ENCODE measurements at regions not wholly inside any gene's neighbourhood (a gene's known extent, or its start where the extent isn't known, plus 50 kb on each side); places are given as distances from the start of the nearest gene placed in this dataset.

DNA sequence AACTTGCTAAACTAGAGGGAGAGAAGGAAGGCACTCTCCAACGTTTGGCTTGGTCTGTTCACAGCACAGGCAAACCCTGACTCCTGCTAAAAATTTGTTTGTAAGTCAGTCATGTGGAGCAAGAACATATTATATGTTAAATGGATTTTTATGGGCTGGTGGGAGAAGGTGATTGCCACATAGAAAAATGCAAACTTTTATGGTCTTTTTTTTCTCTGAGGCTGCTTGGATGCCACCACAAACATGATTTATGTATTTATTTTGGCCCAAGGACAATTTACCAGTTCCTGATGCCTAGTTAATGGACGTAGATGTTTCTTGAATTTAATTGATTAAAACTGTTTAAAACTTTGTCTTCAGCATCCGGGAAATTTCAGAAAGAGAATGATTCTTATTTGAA is 274.2 kb upstream of the MYOCD start:
- no peak for DNase-seq
- H4K20me1 ChIP-seq (ENCODE audit: insufficient read depth, low read depth, low read length): no peaks in the 10 kb centered on the region
- H3K27ac ChIP-seq (ENCODE audit: low read length): no peak overlapping the region

DNA sequence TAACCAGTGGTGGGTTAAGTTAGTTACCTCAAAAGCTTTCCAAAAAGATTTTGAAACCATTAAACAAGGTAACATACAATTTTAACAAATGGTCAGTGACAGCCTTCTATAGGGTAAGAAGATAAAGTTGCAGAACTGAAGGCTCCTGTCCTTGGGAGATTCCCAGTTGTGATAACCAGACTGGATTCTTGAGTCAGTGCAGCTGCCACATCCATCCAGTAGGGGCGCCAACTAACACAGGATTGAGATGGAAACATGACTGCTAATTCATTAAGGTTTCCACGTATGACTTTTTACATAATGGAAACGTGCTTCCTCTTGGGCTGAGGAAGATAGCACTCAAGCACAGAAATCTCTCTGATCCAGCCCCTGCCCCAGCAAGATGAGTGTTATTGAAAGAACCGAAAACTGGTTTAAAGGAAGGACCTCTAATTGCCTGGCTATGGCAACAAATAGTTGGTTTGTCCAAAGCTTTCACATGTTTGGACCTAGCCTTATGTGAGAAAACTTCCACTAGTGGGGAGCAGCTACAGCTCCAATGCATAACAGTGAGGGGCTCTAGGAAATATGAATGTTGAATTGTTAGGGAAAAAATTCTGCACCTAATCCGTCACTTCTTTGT is 269.8 kb upstream of the MYOCD start:
- Histone ChIP-seq H3K36me3 (ENCODE audit: insufficient read depth, low read length) (no peaks in the 10 kb centered on the region), H3K79me2 (ENCODE audit: low read length) (no peaks in the 10 kb centered on the region), H3K4me1 (ENCODE audit: low read length) (no peaks in the 10 kb centered on the region), H3K4me3 (ENCODE audit: low read length) (no peak overlapping the region), H3K9ac (ENCODE audit: low read length) (no peak overlapping the region), H3K4me2 (ENCODE audit: low read depth, low read length, poor library complexity, severe bottlenecking) (no peak overlapping the region), H3K27me3 (ENCODE audit: low read length) (no peaks in the 10 kb centered on the region), H3K27ac (ENCODE audit: low read length) (no peak overlapping the region), H3K9me3 (ENCODE audit: low read length) (no peaks in the 10 kb centered on the region), H4K20me1 (ENCODE audit: insufficient read depth, low read depth, low read length) (no peaks in the 10 kb centered on the region), H2AFZ (ENCODE audit: low read length) (no peak overlapping the region), H3K9me2 (replicated peaks; ENCODE audit: insufficient read depth, low read length) (no peaks in the 10 kb centered on the region)
- DNase-seq: peak; percentile 67

More for the DNA sequence above, 274.2 kb upstream of the MYOCD start:
- H3K36me3 ChIP-seq (ENCODE audit: insufficient read depth, low read length): no peaks in the 10 kb centered on the region
- H3K9me2 ChIP-seq (replicated peaks; ENCODE audit: insufficient read depth, low read length): no peaks in the 10 kb centered on the region
- H3K27me3 ChIP-seq (ENCODE audit: low read length): no peaks in the 10 kb centered on the region
- H3K9me3 ChIP-seq (ENCODE audit: low read length): no peaks in the 10 kb centered on the region
- no peak overlapping the region for H3K4me2 ChIP-seq (ENCODE audit: low read depth, low read length, poor library complexity, severe bottlenecking)
- no peaks in the 10 kb centered on the region for H3K79me2 ChIP-seq (ENCODE audit: low read length)
- no peak overlapping the region for H3K4me3 ChIP-seq (ENCODE audit: low read length)
- no peak overlapping the region for H2AFZ ChIP-seq (ENCODE audit: low read length)
- no peaks in the 10 kb centered on the region for H3K4me1 ChIP-seq (ENCODE audit: low read length)
- no peak overlapping the region for H3K9ac ChIP-seq (ENCODE audit: low read length)

DNA sequence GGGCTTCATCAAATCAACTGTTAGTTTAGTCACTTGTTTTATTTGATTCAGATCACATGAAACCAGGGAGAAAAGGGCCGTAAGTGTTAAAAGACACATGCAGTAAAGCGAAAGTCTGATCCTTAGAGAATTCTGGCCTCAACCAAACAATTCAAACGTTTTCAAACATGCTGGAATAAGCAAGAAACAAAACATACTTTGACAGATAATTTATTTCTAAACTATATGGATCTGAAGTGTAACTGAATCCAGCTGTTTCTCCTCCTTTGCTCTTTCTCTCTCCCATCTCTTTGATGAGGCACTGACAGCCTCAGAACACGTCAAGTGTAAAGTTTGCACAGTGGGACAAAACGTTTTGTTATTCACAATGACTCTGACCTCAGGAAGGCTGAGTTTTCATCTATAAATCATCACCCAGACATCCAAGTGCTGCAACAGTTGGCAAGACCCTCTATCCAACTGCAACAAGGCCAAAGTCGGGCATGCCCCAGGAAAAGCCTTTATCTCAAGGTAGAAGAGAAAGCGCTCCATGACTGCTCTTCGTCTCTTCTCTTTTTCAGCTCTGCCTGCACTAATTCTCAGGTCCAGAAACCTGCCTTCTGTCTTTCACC is 267.1 kb upstream of the MYOCD start:
- no peaks in the 10 kb centered on the region for H3K79me2 ChIP-seq (ENCODE audit: low read length)
- no peak overlapping the region for H3K4me3 ChIP-seq (ENCODE audit: low read length)
- no peaks in the 10 kb centered on the region for H3K27me3 ChIP-seq (ENCODE audit: low read length)
- no peaks in the 10 kb centered on the region for H3K9me2 ChIP-seq (replicated peaks; ENCODE audit: insufficient read depth, low read length)
- no peak overlapping the region for H2AFZ ChIP-seq (ENCODE audit: low read length)
- H3K9ac ChIP-seq (ENCODE audit: low read length): no peak overlapping the region
- no peak for DNase-seq
- no peaks in the 10 kb centered on the region for H3K9me3 ChIP-seq (ENCODE audit: low read length)
- H3K27ac ChIP-seq (ENCODE audit: low read length): no peak overlapping the region
- no peaks in the 10 kb centered on the region for H4K20me1 ChIP-seq (ENCODE audit: insufficient read depth, low read depth, low read length)
- no peaks in the 10 kb centered on the region for H3K36me3 ChIP-seq (ENCODE audit: insufficient read depth, low read length)
- H3K4me2 ChIP-seq (ENCODE audit: low read depth, low read length, poor library complexity, severe bottlenecking): no peak overlapping the region
- H3K4me1 ChIP-seq (ENCODE audit: low read length): no peaks in the 10 kb centered on the region

DNA sequence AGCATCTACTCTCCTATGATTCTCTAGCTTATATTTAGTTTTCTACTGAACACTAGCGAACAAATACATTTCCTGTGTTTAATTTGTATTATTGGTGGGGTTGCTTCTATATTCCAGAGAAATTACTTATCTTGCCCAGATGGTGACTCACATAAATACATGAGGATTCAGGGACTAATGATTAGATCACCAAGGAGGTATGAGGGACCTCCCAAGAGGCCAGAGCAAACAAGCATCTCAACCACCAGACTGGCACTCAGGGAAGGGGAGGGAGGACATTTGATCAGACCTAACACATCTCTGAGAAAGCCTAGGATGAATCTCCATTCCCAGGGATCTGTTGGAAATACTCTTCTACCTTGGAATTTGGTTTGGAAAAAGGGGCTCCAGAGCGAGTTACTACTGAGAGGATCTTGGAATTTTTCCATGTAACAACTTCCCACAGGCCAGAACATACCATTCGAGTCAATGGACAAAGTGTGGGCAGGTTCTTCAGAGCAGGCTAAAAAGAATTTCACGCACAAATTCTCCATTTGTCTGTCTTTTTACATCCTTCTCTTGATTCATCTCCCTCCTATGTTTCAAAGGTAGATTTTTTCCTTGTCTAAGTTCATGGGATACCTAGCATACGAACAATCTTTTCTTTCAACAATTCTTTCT is 262.6 kb upstream of the MYOCD start:
- Histone ChIP-seq H3K9me2 (replicated peaks; ENCODE audit: insufficient read depth, low read length) (no peaks in the 10 kb centered on the region), H3K79me2 (ENCODE audit: low read length) (no peaks in the 10 kb centered on the region), H3K4me3 (ENCODE audit: low read length) (no peak overlapping the region), H2AFZ (ENCODE audit: low read length) (no peak overlapping the region), H3K4me1 (ENCODE audit: low read length) (no peaks in the 10 kb centered on the region), H3K9ac (ENCODE audit: low read length) (no peak overlapping the region), H4K20me1 (ENCODE audit: insufficient read depth, low read depth, low read length) (no peaks in the 10 kb centered on the region), H3K9me3 (ENCODE audit: low read length) (no peaks in the 10 kb centered on the region), H3K27me3 (ENCODE audit: low read length) (no peaks in the 10 kb centered on the region), H3K36me3 (ENCODE audit: insufficient read depth, low read length) (no peaks in the 10 kb centered on the region), H3K4me2 (ENCODE audit: low read depth, low read length, poor library complexity, severe bottlenecking) (no peak overlapping the region), H3K27ac (ENCODE audit: low read length) (no peak overlapping the region)
- no peak for DNase-seq

DNA sequence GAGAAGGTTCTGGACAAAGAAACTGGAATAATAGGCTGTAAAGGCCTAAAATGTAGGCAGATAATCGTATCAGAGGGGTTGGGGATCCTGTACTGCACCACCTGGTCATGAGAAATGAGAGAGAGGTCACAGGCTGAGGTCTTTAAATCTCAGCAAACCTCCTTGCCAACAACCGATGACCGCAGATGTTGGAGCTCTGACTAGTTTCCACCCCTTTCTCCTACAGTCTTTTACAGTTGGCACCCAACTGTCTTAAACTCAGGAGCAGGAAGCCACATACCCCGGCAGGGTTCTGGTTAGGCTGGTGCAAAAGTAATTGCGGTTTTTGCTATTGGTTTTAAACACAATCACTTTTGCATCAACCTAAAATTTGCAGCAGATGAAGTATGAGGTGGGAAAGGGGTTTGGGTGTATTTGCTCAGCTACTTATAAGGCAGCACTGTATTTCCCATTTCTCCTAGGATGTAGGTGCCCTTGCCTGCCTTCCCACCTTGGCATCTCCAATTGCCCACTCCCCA is 261.8 kb upstream of the MYOCD start:
- H3K27ac ChIP-seq (ENCODE audit: low read length): no peak overlapping the region
- no peaks in the 10 kb centered on the region for H4K20me1 ChIP-seq (ENCODE audit: insufficient read depth, low read depth, low read length)
- no peaks in the 10 kb centered on the region for H3K36me3 ChIP-seq (ENCODE audit: insufficient read depth, low read length)
- DNase-seq: no peak
- H3K4me1 ChIP-seq (ENCODE audit: low read length): no peaks in the 10 kb centered on the region
- no peak overlapping the region for H2AFZ ChIP-seq (ENCODE audit: low read length)
- H3K27me3 ChIP-seq (ENCODE audit: low read length): no peaks in the 10 kb centered on the region
- no peaks in the 10 kb centered on the region for H3K9me2 ChIP-seq (replicated peaks; ENCODE audit: insufficient read depth, low read length)
- H3K9me3 ChIP-seq (ENCODE audit: low read length): no peaks in the 10 kb centered on the region
- H3K79me2 ChIP-seq (ENCODE audit: low read length): no peaks in the 10 kb centered on the region
- no peak overlapping the region for H3K4me3 ChIP-seq (ENCODE audit: low read length)
- H3K9ac ChIP-seq (ENCODE audit: low read length): no peak overlapping the region
- H3K4me2 ChIP-seq (ENCODE audit: low read depth, low read length, poor library complexity, severe bottlenecking): no peak overlapping the region

DNA sequence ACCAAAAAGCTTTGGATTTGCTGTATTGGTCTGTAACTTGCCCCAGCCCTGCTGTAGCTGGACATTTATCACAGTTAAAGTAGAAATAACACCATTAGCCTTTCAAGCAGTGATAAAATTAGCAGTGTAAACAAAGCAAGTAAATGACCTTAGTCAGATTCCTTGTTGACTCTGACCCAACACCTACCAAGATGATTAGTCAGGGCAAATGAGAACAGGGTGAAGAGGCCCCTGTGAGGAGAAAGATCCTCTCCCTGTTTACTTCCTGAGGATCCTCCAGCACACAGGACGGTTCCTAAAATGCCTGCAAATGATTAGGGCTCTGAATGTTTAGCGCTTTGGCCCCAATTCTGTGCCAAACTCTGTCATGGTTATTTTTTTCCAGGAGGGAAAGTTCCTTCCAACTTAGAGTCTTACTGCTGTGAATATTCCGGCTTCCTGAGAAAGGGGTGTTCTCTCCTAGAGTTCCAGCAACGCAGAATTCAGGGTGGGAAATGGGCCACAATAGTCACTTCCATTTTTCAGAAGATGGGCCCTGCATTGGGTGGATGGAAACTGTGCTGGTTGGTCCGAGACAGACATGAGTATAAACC is 259.0 kb upstream of the MYOCD start:
- Histone ChIP-seq H3K9ac (ENCODE audit: low read length) (no peak overlapping the region), H3K27me3 (ENCODE audit: low read length) (no peaks in the 10 kb centered on the region), H3K4me1 (ENCODE audit: low read length) (no peaks in the 10 kb centered on the region), H3K9me2 (replicated peaks; ENCODE audit: insufficient read depth, low read length) (no peaks in the 10 kb centered on the region), H3K36me3 (ENCODE audit: insufficient read depth, low read length) (no peaks in the 10 kb centered on the region), H4K20me1 (ENCODE audit: insufficient read depth, low read depth, low read length) (no peaks in the 10 kb centered on the region), H3K9me3 (ENCODE audit: low read length) (no peaks in the 10 kb centered on the region), H3K4me3 (ENCODE audit: low read length) (no peak overlapping the region), H3K79me2 (ENCODE audit: low read length) (no peaks in the 10 kb centered on the region), H3K27ac (ENCODE audit: low read length) (no peak overlapping the region), H3K4me2 (ENCODE audit: low read depth, low read length, poor library complexity, severe bottlenecking) (no peak overlapping the region), H2AFZ (ENCODE audit: low read length) (no peak overlapping the region)
- no peak for DNase-seq

DNA sequence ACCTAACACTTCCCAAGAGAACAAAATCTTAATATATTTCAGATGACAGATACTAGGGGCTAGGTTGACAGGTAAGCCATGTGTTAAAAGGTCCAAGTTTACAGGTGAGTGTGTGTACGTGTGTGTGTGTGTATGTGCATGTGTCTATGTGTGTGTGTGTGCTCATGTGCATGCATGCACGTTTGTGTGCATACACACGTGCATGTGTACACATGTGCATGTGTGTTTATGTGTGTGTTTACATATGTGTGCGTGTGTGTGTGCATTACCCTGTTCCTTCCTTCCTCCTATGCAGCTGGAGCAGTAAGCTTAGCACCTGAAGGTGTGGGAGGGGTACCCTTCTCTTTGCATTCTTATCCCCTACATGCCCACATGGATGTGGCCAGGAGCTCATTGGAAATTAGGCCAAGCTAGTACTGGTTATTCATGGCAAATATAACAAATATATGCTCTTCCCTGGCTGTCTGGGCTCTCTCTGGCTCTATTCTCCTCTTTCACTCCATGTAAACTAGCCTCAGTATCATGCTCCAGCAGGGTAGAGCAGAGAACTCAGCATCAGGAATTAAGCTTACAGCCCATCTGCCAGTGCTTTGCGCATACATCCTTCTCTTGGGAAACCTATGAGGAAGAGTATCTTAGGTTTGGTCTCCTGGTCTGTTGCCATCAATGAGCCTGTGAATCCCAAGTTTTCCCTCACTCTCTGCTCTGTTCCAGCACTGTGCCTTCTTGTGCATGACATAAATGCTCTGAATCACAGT is 258.0 kb upstream of the MYOCD start:
- H4K20me1 ChIP-seq (ENCODE audit: insufficient read depth, low read depth, low read length): no peaks in the 10 kb centered on the region
- no peaks in the 10 kb centered on the region for H3K4me1 ChIP-seq (ENCODE audit: low read length)
- no peaks in the 10 kb centered on the region for H3K27me3 ChIP-seq (ENCODE audit: low read length)
- H3K9me3 ChIP-seq (ENCODE audit: low read length): no peaks in the 10 kb centered on the region
- H3K36me3 ChIP-seq (ENCODE audit: insufficient read depth, low read length): no peaks in the 10 kb centered on the region
- H3K79me2 ChIP-seq (ENCODE audit: low read length): no peaks in the 10 kb centered on the region
- no peak overlapping the region for H3K27ac ChIP-seq (ENCODE audit: low read length)
- no peak overlapping the region for H3K4me2 ChIP-seq (ENCODE audit: low read depth, low read length, poor library complexity, severe bottlenecking)
- H3K9ac ChIP-seq (ENCODE audit: low read length): no peak overlapping the region
- no peak overlapping the region for H2AFZ ChIP-seq (ENCODE audit: low read length)
- no peak overlapping the region for H3K4me3 ChIP-seq (ENCODE audit: low read length)
- no peaks in the 10 kb centered on the region for H3K9me2 ChIP-seq (replicated peaks; ENCODE audit: insufficient read depth, low read length)
- DNase-seq: no peak

DNA sequence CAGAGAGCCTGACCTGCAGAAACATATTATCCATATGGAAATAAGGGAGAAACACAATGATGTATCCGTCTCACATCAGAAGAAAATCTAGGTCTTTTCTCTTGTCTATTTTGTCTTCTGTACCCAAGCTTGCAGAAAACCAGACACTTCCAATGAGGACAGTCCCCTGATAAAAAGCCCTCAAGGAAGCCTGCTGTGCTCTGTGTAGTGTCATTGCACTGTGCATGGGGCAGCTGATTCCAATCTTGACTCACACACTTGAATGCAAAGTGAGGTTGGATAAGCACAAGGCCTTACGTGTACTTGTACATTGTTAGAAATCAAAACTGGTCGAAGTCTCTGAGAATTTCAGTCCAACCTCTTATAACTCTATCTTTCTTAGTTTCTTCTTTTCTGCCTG is 256.6 kb upstream of the MYOCD start:
- DNase-seq: no peak
- Histone ChIP-seq H3K27me3 (ENCODE audit: low read length) (no peaks in the 10 kb centered on the region), H3K9ac (ENCODE audit: low read length) (no peak overlapping the region), H3K36me3 (ENCODE audit: insufficient read depth, low read length) (no peaks in the 10 kb centered on the region), H3K9me3 (ENCODE audit: low read length) (no peaks in the 10 kb centered on the region), H4K20me1 (ENCODE audit: insufficient read depth, low read depth, low read length) (no peaks in the 10 kb centered on the region), H3K4me3 (ENCODE audit: low read length) (no peak overlapping the region), H3K4me1 (ENCODE audit: low read length) (no peaks in the 10 kb centered on the region), H3K9me2 (replicated peaks; ENCODE audit: insufficient read depth, low read length) (no peaks in the 10 kb centered on the region), H3K4me2 (ENCODE audit: low read depth, low read length, poor library complexity, severe bottlenecking) (no peak overlapping the region), H2AFZ (ENCODE audit: low read length) (no peak overlapping the region), H3K27ac (ENCODE audit: low read length) (no peak overlapping the region), H3K79me2 (ENCODE audit: low read length) (no peaks in the 10 kb centered on the region)

All from Karpas-422 (cell line).